K562 (cell line): ENCODE measurements at regions not wholly inside any gene's neighbourhood (a gene's known extent, or its start where the extent isn't known, plus 50 kb on each side); places are given as distances from the start of the nearest gene placed in this dataset.
"Not testable (repeated sequence)": the region's sequence is repeated elsewhere in the genome, so short reads cannot be mapped to it uniquely, and the experiment has no call there.

Source experiments
- BHLHE40 ChIP-seq: IDR thresholded peaks from 2 replicates; pipeline ENCODE4 v1.6.1; 2011; ENCODE audit warnings: low read length, improper control_type of control experiment
- EGR1 ChIP-seq: fragments of 450-650 bp; conservative IDR thresholded peaks from 2 replicates; pipeline ENCODE4 v1.6.1; 2017; ENCODE audit warnings: mild to moderate bottlenecking
- HMGN3 ChIP-seq: IDR thresholded peaks from 2 replicates; pipeline ENCODE4 v1.6.1; 2011; ENCODE audit warnings: borderline replicate concordance, low read depth, mild to moderate bottlenecking, mixed read lengths, low read length; ENCODE audit not compliant: insufficient read length; ENCODE audit errors: extremely low read depth
- KDM5B ChIP-seq: fragments of 200-600 bp; sonication (generic); IDR thresholded peaks from 2 replicates; pipeline ENCODE4 v1.6.1; 2012; ENCODE audit warnings: low read depth, mild to moderate bottlenecking, moderate library complexity, low read length, control low read depth, inconsistent platforms; ENCODE audit not compliant: insufficient replicate concordance
- PREB ChIP-seq: sonication (generic); formaldehyde crosslinking; IDR thresholded peaks from 2 replicates; pipeline ENCODE4 v1.8.1; 2023; ENCODE audit warnings: mild to moderate bottlenecking, missing genetic modification reagents
- REST ChIP-seq, 2 experiments: fragments of 450-650 bp; formaldehyde crosslinking in 1 of 2; IDR thresholded peaks; 2 replicates each; pipeline versions ENCODE4 v1.4.0 to v1.6.1; 2014 to 2020; ENCODE audit warnings: mild to moderate bottlenecking in 2 of 2, borderline replicate concordance in 1 of 2, low read depth in 1 of 2
- RNF2 ChIP-seq: sonication (generic); IDR thresholded peaks from 2 replicates; pipeline ENCODE4 v1.6.1; 2016
- TAF15 ChIP-seq: fragments of 200-400 bp; formaldehyde crosslinking; IDR thresholded peaks from 2 replicates; pipeline ENCODE4 v1.6.1; 2017; ENCODE audit warnings: mild to moderate bottlenecking, low read depth, low read length, moderate library complexity
- TBL1XR1 ChIP-seq, 2 experiments: IDR thresholded peaks; 2 replicates each; pipeline ENCODE4 v1.6.1; 2012; ENCODE audit warnings: improper control_type of control experiment in 2 of 2, low read length in 2 of 2, mild to moderate bottlenecking in 1 of 2
- TSC22D4 ChIP-seq: fragments of 450-650 bp; IDR thresholded peaks from 2 replicates; pipeline ENCODE4 v1.6.1; 2016; ENCODE audit warnings: missing genetic modification characterization, missing biosample characterization, control low read depth
- ZNF778 ChIP-seq: fragments of 450-650 bp; formaldehyde crosslinking; IDR thresholded peaks from 2 replicates; pipeline ENCODE4 v1.4.0; 2020; ENCODE audit warnings: mild to moderate bottlenecking, moderate library complexity

GRCh38 chr9:41658706-41659105 is 469.6 kb upstream of the ZNG1F start:
- TF ChIP-seq EGR1; BHLHE40; HMGN3; ZNF778 (CRISPR knock-in tag); TBL1XR1 (IDR thresholded peaks at IDR 0.05; ENCODE audit: low read length in 2 of 2); REST (IDR thresholded peaks at IDR 0.05; ENCODE audit: borderline replicate concordance); REST (CRISPR knock-in tag; IDR thresholded peaks at IDR 0.05; ENCODE audit: low read depth); PREB (CRISPR knock-in tag); TAF15; RNF2; TSC22D4 (tag); KDM5B: not testable (repeated sequence)
